GM12874 (cell line): ENCODE measurements at regions not wholly inside any gene's neighbourhood (a gene's known extent, or its start where the extent isn't known, plus 50 kb on each side); places are given as distances from the start of the nearest gene placed in this dataset.

Source experiments
- CTCF ChIP-seq: IDR thresholded peaks from 2 replicates; pipeline ENCODE4 v1.5.1; 2011; ENCODE audit warnings: low read depth, mild to moderate bottlenecking, control low read depth, low read length, moderate library complexity; ENCODE audit not compliant: insufficient read depth

- TF ChIP-seq CTCF = no peak
Measured at GRCh38 chr2:194103941-194104659, 1552.9 kb upstream of the SLC39A10 start.

- TF ChIP-seq CTCF = no peak
Measured at GRCh38 chr2:194102546-194102945, 1554.5 kb upstream of the SLC39A10 start.

GRCh38 chr2:194100201-194100600, 1556.8 kb upstream of the SLC39A10 start:
- TF ChIP-seq CTCF = no peak

- TF ChIP-seq CTCF = no peak
Measured at GRCh38 chr2:194096402-194096801, 1560.6 kb upstream of the SLC39A10 start.

GRCh38 chr2:194095359-194095758, 1561.7 kb upstream of the SLC39A10 start:
- TF ChIP-seq CTCF = no peak

- TF ChIP-seq CTCF = no peak
Measured at GRCh38 chr2:194090251-194090905, 1566.6 kb upstream of the SLC39A10 start.

- TF ChIP-seq CTCF = no peak
Measured at GRCh38 chr2:194087089-194087958, 1569.7 kb upstream of the SLC39A10 start.
